ENCODE measurements at regions not wholly inside any gene's neighbourhood (a gene's known extent, or its start where the extent isn't known, plus 50 kb on each side); places are given as distances from the start of the nearest gene placed in this dataset.

DNA sequence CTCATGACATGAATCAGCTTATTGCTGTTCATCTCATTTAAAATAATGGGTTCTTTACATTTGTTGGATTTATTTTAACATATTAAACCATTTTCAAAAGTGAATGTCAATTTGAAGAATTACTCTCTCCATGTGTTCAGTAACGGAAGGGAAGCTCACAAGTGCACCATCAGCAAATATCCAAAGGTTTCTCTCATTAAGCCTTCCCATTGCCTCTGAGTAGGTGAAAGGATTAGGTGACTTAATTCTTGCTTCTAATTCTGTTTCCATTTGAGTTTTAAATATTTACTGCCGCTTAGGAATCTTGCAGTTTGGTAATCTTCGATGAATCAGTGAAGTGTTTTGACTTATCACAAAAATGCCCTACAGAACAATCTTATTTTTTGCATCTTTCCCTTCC lies 145.1 kb upstream of the NYAP2 start:
- in situ Hi-C loops (cut with HindIII; ENCODE audit: low sequenced_read_pairs) = no loop called here

DNA sequence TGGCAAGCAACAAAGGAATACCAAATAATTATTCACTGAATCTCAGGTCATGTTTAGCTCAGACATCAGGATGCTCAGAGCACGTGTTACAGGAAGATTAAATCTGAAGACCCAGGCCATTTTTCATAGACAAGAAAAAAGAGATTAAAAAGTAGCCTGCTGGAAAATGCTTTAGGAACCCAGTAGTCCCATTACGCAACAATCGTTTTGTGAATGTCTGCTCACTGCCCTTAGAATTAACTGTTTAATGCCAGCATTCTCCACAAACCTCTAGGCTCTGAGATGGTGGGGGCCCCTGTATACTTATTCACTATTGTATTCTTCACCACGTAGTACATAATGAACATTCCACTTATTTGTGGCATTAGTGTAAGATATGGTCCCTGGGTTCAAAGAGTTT lies 154.6 kb upstream of the NYAP2 start:
- in situ Hi-C loops (cut with HindIII; ENCODE audit: low sequenced_read_pairs) = no loop called here

DNA sequence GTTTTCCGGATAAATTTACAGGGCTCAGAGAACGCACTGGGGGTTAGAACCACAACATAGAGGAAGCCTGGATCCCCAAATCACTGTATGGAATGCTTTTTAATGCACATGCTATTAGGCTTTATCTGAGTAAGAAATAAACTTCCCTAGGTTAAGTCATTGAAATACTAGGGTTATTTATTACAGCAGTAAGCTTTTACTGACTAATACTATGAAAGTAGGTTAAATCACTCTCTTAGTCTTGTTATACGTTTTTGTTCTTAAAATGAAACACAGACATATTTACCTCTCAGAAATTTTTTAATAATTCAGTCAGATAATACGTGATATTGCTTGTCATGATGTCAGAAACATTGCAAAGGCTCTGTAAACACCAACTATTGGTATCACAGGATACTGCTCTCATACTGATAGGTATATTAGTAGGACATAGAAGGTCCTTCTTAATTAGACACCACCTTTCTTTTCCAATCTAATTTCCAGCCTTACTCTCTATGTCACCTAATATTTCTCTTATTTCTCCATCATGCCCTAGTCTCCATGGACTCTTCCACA lies 162.7 kb upstream of the NYAP2 start:
- in situ Hi-C loops (cut with HindIII; ENCODE audit: low sequenced_read_pairs) = no loop called here

DNA sequence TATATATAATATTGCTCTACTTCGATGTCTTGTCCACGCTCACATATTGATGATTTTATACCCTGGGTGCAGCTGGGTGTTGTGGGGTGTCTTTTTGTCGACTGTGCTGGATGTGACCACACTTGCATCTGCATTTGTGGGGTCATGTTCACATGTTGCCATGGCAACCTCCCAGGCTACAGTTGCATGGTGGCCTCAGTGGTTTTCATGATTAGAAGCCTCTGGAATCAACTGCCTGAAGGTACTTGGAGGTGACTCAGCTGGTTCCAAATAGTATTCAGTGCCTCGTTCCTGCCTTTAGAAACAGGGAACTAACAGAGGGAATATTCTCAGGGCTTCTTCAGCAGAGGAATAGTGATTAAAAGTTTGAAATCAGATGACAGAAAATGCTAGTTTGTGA lies 166.3 kb upstream of the NYAP2 start:
- in situ Hi-C loops (cut with HindIII; ENCODE audit: low sequenced_read_pairs) = no loop called here

GRCh38 chr2:225231900-225232299 lies 167.6 kb upstream of the NYAP2 start:
- in situ Hi-C loops (cut with HindIII; ENCODE audit: low sequenced_read_pairs) = no loop called here

GRCh38 chr2:225229346-225229745 lies 170.2 kb upstream of the NYAP2 start:
- in situ Hi-C loops (cut with HindIII; ENCODE audit: low sequenced_read_pairs) = loop anchor here (10.0 kb wide), 1 partner anchor 425 kb away; no protein-coding TSS in a partner anchor

DNA sequence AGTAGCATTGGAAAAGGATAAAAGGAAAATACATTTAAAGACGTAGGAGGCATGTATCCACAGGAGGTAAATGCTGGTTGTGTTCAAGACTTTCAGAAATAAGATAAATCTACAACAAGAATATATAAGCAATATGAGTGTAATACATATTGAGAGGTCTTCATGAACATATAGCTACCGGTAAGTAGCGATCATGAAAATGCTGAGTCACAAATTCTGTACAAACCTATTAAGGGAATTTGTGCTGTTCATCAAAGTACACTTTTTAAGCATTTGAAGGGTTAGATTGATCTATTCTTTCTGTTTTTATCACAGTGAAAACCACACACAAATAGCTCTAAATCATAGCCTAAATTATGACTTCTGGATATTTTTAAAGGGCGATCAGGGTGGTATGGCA lies 173.1 kb upstream of the NYAP2 start:
- in situ Hi-C loops (cut with HindIII; ENCODE audit: low sequenced_read_pairs) = loop anchor here (10.0 kb wide), 1 partner anchor 428 kb away; no protein-coding TSS in a partner anchor

DNA sequence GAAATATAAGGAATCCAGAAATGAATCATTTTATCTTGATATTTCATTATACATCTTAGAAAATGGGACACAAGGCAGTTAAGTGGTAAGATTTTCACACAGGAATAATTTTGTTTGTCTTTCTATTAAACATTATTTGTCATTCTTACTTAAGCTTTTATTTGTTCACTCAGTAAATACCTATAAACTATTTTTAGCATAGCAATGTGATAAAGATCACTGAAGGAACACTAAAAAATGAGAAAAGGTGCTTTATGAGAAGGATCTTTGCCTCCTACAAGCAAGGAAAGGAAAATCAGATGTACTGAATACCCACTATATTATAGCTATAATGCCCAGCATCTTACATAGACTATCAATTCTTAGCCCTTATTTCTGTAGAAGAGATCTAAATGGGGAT lies 176.2 kb upstream of the NYAP2 start:
- in situ Hi-C loops (cut with HindIII; ENCODE audit: low sequenced_read_pairs) = loop anchor here (10.0 kb wide), 1 partner anchor 432 kb away; no protein-coding TSS in a partner anchor

- in situ Hi-C loops (cut with HindIII; ENCODE audit: low sequenced_read_pairs) = no loop called here
These were observed 165.2 kb upstream of the DOCK10 start for GRCh38 chr2:225207471-225207870.

DNA sequence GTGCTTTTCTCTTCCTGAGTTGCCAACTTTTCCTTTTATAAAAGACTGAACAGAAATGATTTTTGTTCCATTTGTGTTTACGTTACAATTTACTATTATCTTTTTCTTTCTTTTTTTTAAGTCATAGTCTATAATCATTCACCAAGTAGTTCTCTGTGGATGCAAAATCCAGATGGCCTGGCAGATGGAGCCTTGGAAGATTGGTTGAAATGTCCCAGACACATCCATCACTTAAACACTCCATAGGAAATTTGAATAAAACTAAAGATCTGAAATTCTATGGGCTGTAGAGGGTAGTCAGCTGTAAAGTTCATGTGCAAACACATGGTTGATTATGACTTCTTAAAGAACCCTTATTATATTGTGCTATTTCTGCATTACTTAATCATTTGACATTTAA lies 164.8 kb upstream of the DOCK10 start:
- in situ Hi-C loops (cut with HindIII; ENCODE audit: low sequenced_read_pairs) = no loop called here

DNA sequence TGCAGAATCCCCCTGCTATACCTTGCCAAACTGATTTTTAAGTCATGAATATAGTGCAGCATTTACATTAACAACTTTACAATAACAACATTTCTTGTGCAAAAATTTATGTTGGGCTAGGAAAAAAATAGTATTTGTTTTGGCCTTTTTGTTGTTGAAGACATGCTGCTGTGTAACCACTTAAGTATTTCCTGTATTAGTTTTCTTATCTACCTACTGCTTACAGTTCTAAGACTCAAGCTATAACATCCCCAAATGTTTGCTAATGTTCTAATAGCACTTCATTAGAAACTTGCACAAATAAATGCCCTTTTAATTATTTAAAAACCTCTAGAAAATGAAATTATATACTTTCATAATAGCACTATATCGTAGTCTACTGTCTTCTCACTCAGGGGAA lies 154.3 kb upstream of the DOCK10 start:
- in situ Hi-C loops (cut with HindIII; ENCODE audit: low sequenced_read_pairs) = no loop called here

GRCh38 chr2:225192869-225193268 lies 150.6 kb upstream of the DOCK10 start:
- in situ Hi-C loops (cut with HindIII; ENCODE audit: low sequenced_read_pairs) = no loop called here

GRCh38 chr2:225190987-225191386 lies 148.7 kb upstream of the DOCK10 start:
- in situ Hi-C loops (cut with HindIII; ENCODE audit: low sequenced_read_pairs) = no loop called here

- in situ Hi-C loops (cut with HindIII; ENCODE audit: low sequenced_read_pairs) = no loop called here
These were observed 142.7 kb upstream of the DOCK10 start for GRCh38 chr2:225184948-225185347.

DNA sequence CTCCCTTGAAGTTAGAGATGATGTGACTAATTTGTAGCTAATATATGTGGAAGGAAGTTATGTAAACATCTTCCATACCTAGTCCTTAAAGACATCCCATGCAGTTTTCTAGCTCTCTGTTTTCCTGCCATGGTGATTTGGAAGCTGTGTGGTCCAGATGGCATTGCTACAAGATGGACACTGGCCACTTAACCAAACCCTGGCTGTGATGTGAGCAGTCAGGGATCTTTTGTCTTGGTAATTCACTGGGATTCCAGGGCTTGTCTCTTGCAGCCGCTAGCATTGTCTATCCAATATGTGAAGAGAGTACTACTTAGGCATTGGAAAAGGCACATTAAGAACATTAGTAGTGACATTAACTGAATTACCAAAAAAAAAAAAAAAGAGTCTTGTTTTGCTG lies 139.9 kb upstream of the DOCK10 start:
- in situ Hi-C loops (cut with HindIII; ENCODE audit: low sequenced_read_pairs) = no loop called here

DNA sequence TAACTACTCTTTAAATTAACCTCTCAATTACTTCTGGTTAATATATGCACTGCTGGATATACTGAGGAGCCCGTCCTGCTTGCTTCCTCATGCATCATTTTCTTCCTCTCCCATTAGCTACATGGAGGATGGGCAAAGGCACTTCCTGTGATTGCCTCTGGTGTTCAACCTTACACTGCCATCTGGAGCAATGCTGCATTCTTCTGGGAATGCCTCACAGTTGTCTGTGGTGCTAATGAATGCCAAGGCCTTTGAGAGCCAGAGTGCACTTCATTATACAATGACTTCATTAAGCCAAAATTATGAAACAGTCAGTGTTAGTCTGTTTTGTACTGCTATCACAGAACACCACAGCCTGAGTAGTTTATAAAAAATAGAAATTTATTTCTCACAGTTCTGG lies 134.8 kb upstream of the DOCK10 start:
- in situ Hi-C loops (cut with HindIII; ENCODE audit: low sequenced_read_pairs) = no loop called here

GRCh38 chr2:225173909-225174308 lies 131.6 kb upstream of the DOCK10 start:
- in situ Hi-C loops (cut with HindIII; ENCODE audit: low sequenced_read_pairs) = no loop called here

- in situ Hi-C loops (cut with HindIII; ENCODE audit: low sequenced_read_pairs) = no loop called here
These were observed 129.1 kb upstream of the DOCK10 start for GRCh38 chr2:225171350-225171749.

- in situ Hi-C loops (cut with HindIII; ENCODE audit: low sequenced_read_pairs) = no loop called here
These were observed 127.9 kb upstream of the DOCK10 start for GRCh38 chr2:225170162-225170561.

DNA sequence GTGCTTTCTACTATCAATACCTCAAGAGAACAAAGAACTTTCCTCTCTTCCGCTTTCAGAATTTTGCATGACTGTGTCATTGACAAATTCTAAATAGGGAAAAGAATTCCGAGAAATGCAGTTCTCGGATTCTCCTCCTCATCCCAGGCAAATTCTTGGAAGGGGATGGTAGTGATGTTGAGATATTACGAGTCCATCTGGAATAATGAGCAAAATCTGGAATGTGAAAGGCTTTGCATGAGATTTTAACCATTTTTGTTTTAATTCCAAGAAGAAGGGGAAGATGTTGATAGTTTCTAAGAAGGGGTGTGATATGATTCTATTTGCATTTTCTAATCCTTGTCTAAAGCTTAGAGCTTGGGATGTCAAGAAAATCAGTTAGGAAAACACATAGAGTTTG lies 127.1 kb upstream of the DOCK10 start:
- in situ Hi-C loops (cut with HindIII; ENCODE audit: low sequenced_read_pairs) = no loop called here

DNA sequence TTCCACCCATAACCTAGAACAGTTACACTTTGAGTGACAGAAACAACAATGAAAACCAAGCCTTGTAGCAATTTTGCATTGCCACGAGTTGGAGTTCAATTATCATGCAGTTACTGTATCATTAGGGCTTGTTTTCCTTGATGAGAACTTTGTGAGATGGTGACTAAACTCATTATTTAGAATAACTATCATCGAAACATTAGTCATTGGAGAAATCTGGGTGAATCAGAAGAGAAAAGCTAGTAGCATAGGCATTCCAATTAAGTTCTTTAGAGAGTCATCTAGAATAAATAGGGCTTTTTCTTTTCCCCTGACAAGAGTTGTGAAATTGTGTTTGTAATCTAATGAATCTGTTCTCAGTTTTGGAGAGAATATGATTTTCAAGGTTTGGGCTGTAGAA lies 122.8 kb upstream of the DOCK10 start:
- in situ Hi-C loops (cut with HindIII; ENCODE audit: low sequenced_read_pairs) = no loop called here

DNA sequence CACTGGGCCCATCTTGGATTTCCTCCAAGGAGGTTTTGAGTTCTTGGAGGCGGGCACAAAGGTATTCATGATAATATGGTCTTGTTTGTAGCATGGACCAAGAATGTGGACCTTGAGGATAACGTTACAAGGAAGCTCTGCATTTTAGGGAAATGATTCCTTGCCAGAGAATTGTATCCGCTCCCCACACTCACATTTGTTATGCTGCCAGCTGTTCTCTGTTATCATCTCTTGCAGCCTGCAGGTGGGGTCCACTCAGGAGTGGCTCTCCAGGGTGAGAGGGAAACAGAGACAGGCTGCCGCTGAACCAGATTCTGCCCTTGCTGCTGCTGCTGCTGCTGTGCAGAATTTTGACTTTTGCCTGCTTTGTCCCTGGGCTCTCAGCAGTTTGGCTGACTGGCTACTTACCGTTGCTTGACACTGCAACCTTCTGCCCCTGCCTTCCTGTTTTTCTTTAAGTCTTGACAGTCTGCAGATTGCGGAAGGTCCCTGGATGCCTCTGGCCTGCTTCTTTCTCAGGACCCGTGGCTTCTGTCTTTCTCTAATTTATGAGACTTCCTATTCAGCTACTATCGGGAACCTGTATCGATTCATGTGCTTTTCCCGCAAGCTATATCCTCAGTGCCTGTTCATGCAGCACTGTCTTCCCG lies 122.3 kb upstream of the DOCK10 start:
- in situ Hi-C loops (cut with HindIII; ENCODE audit: low sequenced_read_pairs) = no loop called here

DNA sequence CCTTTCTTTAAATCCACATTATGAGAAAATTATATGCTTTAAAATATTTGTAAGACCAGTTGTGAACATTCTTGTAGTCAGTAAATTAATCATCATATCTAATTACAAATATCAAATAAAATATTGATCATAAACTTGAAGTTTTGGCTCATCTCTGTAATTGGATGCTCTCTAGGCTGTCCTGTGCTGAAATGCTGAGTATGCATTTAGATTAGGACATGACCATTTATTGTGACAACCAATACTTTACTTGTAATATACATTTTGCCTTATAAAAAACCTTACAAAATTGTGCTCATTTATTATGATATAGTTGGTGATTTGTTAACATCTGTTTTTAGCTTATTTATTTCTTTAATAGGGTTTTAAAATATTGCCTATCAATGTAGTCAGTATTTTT lies 116.1 kb upstream of the DOCK10 start:
- in situ Hi-C loops (cut with HindIII; ENCODE audit: low sequenced_read_pairs) = no loop called here

Measured in DLD1 (cell line).